Activated CD8-positive, alpha-beta T cell treated with anti-CD3 and anti-CD28 coated beads for 36 hours (primary cell): ENCODE measurements at regions not wholly inside any gene's neighbourhood (a gene's known extent, or its start where the extent isn't known, plus 50 kb on each side); places are given as distances from the start of the nearest gene placed in this dataset.

Source experiments
- ATAC-seq: fragments of 200-7000 bp; cut with Tn5 transposase; one replicate; pipeline ENCODE4 v1.10.0; 2021; ENCODE audit warnings: mild to moderate bottlenecking, moderate library complexity
- CTCF ChIA-PET: fragments of 350-600 bp; sonication (Branson Sonifier 250); formaldehyde crosslinking; loops from one replicate; lab custom pipeline; 2021; ENCODE audit warnings: antibody characterized with exemption; lab: Charles Lee
- POLR2A ChIA-PET: fragments of 350-600 bp; sonication (Branson Sonifier 250); formaldehyde crosslinking; loops from one replicate; lab custom pipeline; 2021; ENCODE audit warnings: antibody characterized with exemption; lab: Charles Lee
- DNase-seq: peaks from one replicate; pipeline ENCODE4 v3.0.0-alpha.2; 2020
- H3K27ac Mint-ChIP-seq: one replicate; pipeline ENCODE4 v1.8.0; 2021; ENCODE audit warnings: mild to moderate bottlenecking, mixed read lengths
- H3K27me3 Mint-ChIP-seq: one replicate; pipeline ENCODE4 v1.8.0; 2021; ENCODE audit warnings: mixed read lengths
- H3K36me3 Mint-ChIP-seq: one replicate; pipeline ENCODE4 v1.8.0; 2021; ENCODE audit warnings: low read depth, mixed read lengths
- H3K4me1 Mint-ChIP-seq: one replicate; pipeline ENCODE4 v1.8.0; 2021; ENCODE audit warnings: low read depth, mixed read lengths
- H3K4me3 Mint-ChIP-seq: one replicate; pipeline ENCODE4 v1.8.0; 2021; ENCODE audit warnings: mild to moderate bottlenecking, moderate library complexity, mixed read lengths
- H3K9me3 Mint-ChIP-seq: one replicate; pipeline ENCODE4 v1.8.0; 2021; ENCODE audit warnings: mixed read lengths
- CTCF ChIP-seq: fragments of 200-600 bp; IDR thresholded peaks from one replicate; pipeline ENCODE4 v1.8.0; 2022; ENCODE audit warnings: antibody characterized with exemption, mild to moderate bottlenecking
- intact Hi-C: fragments of 100-400 bp; cut with micrococcal nuclease; formaldehyde crosslinking; loops from one replicate; pipeline ENCODE4 v1.10.0; 2022

GRCh38 chr5:152135827-152136226 lies 211.2 kb upstream of the GLRA1 start:
- TF ChIP-seq CTCF = no peak
- no peaks in the 10 kb centered on the region for H3K36me3 Mint-ChIP-seq
- intact Hi-C loops = no loop called here

GRCh38 chr5:152125661-152126205 lies 201.1 kb upstream of the GLRA1 start:
- CTCF ChIA-PET = interaction anchor here (2.0 kb wide), 1 partner anchor 17 kb away, joined by 8 read pairs; no protein-coding TSS in a partner anchor
- Mint-ChIP-seq H3K9me3 (no peaks in the 10 kb centered on the region), H3K4me3 (no peak overlapping the region), H3K4me1 (no peaks in the 10 kb centered on the region), H3K27ac (no peak overlapping the region), H3K36me3 (no peaks in the 10 kb centered on the region), H3K27me3 (peaks cover 2% of the 10 kb centered on the region)
- ATAC-seq = no peak
- no peak for TF ChIP-seq CTCF
- intact Hi-C loops = no loop called here
- POLR2A ChIA-PET = no interaction called here
- no peak for DNase-seq

More at GRCh38 chr5:152135827-152136226, 211.2 kb upstream of the GLRA1 start:
- Mint-ChIP-seq H3K9me3 (no peaks in the 10 kb centered on the region), H3K4me1 (no peaks in the 10 kb centered on the region), H3K27ac (no peak overlapping the region), H3K27me3 (peaks cover 4% of the 10 kb centered on the region), H3K4me3 (no peak overlapping the region)
- no peak for DNase-seq
- POLR2A ChIA-PET = no interaction called here
- no peak for ATAC-seq
- CTCF ChIA-PET = no interaction called here

GRCh38 chr5:152124409-152125041 lies 199.9 kb upstream of the GLRA1 start:
- TF ChIP-seq CTCF = no peak
- intact Hi-C loops = no loop called here

GRCh38 chr5:152118676-152119470 lies 194.2 kb upstream of the GLRA1 start:
- Mint-ChIP-seq H3K36me3 (no peaks in the 10 kb centered on the region), H3K4me3 (no peak overlapping the region), H3K27me3 (peaks cover 4% of the 10 kb centered on the region), H3K9me3 (peaks cover 2% of the 10 kb centered on the region), H3K27ac (no peak overlapping the region), H3K4me1 (peaks cover 5% of the 10 kb centered on the region)
- intact Hi-C loops = no loop called here
- ChIA-PET POLR2A (no interaction called here), CTCF (interaction anchor here (1.1 to 1.3 kb wide), 2 partner anchors 24 to 294 kb away, joined by 3 to 5 read pairs; no protein-coding TSS in a partner anchor)
- no peak for ATAC-seq
- no peak for DNase-seq
- TF ChIP-seq CTCF = no peak

More at GRCh38 chr5:152124409-152125041, 199.9 kb upstream of the GLRA1 start:
- ChIA-PET CTCF (no interaction called here), POLR2A (no interaction called here)
- Mint-ChIP-seq H3K27me3 (peaks cover 2% of the 10 kb centered on the region), H3K9me3 (no peaks in the 10 kb centered on the region), H3K4me1 (no peaks in the 10 kb centered on the region), H3K27ac (no peak overlapping the region), H3K4me3 (no peak overlapping the region), H3K36me3 (no peaks in the 10 kb centered on the region)
- ATAC-seq (no peak), DNase-seq (no peak)

GRCh38 chr5:152116934-152117333 lies 192.3 kb upstream of the GLRA1 start:
- Mint-ChIP-seq H3K36me3 (no peaks in the 10 kb centered on the region), H3K27ac (no peak overlapping the region), H3K4me1 (peaks cover 11% of the 10 kb centered on the region), H3K4me3 (no peak overlapping the region), H3K9me3 (peaks cover 2% of the 10 kb centered on the region), H3K27me3 (peaks cover 4% of the 10 kb centered on the region)
- intact Hi-C loops = no loop called here
- ChIA-PET POLR2A (no interaction called here), CTCF (interaction anchor here (1.5 kb wide), 1 partner anchor 26 kb away, joined by 8 read pairs; no protein-coding TSS in a partner anchor)
- no peak for TF ChIP-seq CTCF
- no peak for DNase-seq
- ATAC-seq = no peak
